ENCODE measurements at regions not wholly inside any gene's neighbourhood (a gene's known extent, or its start where the extent isn't known, plus 50 kb on each side); places are given as distances from the start of the nearest gene placed in this dataset.

DNA sequence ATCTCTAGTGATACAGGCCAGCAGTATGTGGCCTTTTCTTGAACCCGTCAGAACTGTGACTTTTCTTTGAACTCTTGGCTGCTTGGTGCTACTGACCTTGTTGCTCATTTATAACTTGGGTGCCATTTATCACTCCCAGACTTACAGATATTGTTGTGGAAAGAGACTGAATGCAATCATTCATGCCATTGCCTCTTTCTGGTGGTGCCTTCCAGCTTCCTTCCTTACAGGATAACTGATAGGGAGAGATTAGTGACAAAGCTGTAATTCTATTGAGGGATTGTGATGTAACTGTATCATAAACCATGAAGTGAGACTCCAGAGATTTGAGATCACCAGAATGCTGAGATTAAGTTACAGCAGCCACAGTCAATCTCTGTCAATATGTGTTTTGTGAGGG lies 256.5 kb downstream of the USP25 start:
- H3K27ac ChIP-seq (ENCODE audit: low read depth, low read length, poor library complexity, severe bottlenecking), result no peak overlapping the region

DNA sequence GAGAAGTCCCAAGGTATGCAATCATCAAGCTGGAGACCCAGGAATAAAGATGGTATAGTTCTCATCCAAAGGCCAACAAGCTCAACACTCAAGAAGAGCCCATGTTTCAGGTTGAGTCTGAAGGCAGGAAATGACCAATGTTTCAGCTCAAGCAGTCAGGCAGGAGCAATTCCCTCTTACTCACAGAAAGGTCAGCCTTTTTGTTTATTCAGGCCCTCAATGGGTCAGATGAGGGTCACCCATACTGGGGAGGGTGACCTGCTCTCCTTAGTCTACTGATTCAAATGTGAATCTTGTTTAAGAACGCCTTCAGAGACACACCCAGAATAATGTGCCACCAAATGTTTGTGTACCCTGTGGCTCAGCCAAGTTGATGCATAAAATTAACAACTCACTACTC lies 262.4 kb downstream of the USP25 start:
- Histone ChIP-seq H3K9me3 (ENCODE audit: low read depth, low read length, poor library complexity, severe bottlenecking) (no peaks in the 10 kb centered on the region), H3K4me1 (ENCODE audit: insufficient read depth, low read length, poor library complexity, severe bottlenecking) (no peaks in the 10 kb centered on the region), H3K27me3 (replicated peaks; ENCODE audit: insufficient read depth, low read depth, low read length, poor library complexity) (no peaks in the 10 kb centered on the region), H3K36me3 (ENCODE audit: insufficient read depth, low read length, poor library complexity, severe bottlenecking) (no peaks in the 10 kb centered on the region), H3K4me3 (ENCODE audit: low read depth, low read length, poor library complexity, severe bottlenecking) (no peak overlapping the region), H3K27ac (ENCODE audit: low read depth, low read length, poor library complexity, severe bottlenecking) (no peak overlapping the region)
- TF ChIP-seq, protein P1, sequence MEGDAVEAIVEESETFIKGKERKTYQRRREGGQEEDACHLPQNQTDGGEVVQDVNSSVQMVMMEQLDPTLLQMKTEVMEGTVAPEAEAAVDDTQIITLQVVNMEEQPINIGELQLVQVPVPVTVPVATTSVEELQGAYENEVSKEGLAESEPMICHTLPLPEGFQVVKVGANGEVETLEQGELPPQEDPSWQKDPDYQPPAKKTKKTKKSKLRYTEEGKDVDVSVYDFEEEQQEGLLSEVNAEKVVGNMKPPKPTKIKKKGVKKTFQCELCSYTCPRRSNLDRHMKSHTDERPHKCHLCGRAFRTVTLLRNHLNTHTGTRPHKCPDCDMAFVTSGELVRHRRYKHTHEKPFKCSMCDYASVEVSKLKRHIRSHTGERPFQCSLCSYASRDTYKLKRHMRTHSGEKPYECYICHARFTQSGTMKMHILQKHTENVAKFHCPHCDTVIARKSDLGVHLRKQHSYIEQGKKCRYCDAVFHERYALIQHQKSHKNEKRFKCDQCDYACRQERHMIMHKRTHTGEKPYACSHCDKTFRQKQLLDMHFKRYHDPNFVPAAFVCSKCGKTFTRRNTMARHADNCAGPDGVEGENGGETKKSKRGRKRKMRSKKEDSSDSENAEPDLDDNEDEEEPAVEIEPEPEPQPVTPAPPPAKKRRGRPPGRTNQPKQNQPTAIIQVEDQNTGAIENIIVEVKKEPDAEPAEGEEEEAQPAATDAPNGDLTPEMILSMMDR (conservative IDR thresholded peaks at IDR 0.05; ENCODE audit: low read depth, low read length), result no peak
- TF ChIP-seq EZH2 (IDR thresholded peaks at IDR 0.05; ENCODE audit: borderline replicate concordance, low read depth, low read length, poor library complexity, severe bottlenecking), result no peak
- no peak for DNase-seq (ENCODE audit: low spot score)
- ChIA-PET POLR2A (ENCODE audit: low non-redundant PET) (no interaction called here), CTCF (no interaction called here)
- no TSS peak for BruUV-seq (replicated peaks)
- intact Hi-C loops (cut with micrococcal nuclease; ENCODE audit: unreplicated experiment), result no loop called here

More for the DNA sequence above, 256.5 kb downstream of the USP25 start:
- no peak for DNase-seq (ENCODE audit: low spot score)
- Histone ChIP-seq H3K9me3 (ENCODE audit: low read depth, low read length, poor library complexity, severe bottlenecking) (no peaks in the 10 kb centered on the region), H3K4me1 (ENCODE audit: insufficient read depth, low read length, poor library complexity, severe bottlenecking) (no peaks in the 10 kb centered on the region), H3K27me3 (replicated peaks; ENCODE audit: insufficient read depth, low read depth, low read length, poor library complexity) (no peaks in the 10 kb centered on the region), H3K36me3 (ENCODE audit: insufficient read depth, low read length, poor library complexity, severe bottlenecking) (no peaks in the 10 kb centered on the region), H3K4me3 (ENCODE audit: low read depth, low read length, poor library complexity, severe bottlenecking) (no peak overlapping the region)
- CTCF ChIA-PET, result no interaction called here
- TF ChIP-seq, protein P1 (conservative IDR thresholded peaks at IDR 0.05; ENCODE audit: low read depth, low read length), result no peak
- no peak for TF ChIP-seq EZH2 (IDR thresholded peaks at IDR 0.05; ENCODE audit: borderline replicate concordance, low read depth, low read length, poor library complexity, severe bottlenecking)
- intact Hi-C loops (cut with micrococcal nuclease; ENCODE audit: unreplicated experiment), result no loop called here
- BruUV-seq (replicated peaks), result no TSS peak
- POLR2A ChIA-PET (ENCODE audit: low non-redundant PET), result no interaction called here

DNA sequence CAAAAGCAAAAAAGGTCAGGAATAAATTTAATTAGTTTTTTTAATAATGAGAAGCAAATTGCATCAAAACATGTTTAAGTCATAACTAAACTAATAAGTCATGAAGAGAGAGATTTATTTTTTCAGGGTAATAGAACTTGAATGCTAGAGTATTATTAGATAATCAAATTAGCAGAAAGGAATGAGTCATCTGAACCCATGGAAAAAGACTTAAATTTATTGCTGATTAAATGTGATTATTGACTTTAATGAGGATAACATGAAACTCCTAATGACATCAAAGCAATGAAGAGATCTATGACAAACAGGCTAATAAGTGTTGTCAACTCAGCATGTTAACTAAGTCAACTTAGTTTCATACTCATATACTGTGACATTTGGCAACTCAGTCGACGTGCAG lies 264.2 kb downstream of the USP25 start:
- no peak for TF ChIP-seq EZH2 (IDR thresholded peaks at IDR 0.05; ENCODE audit: borderline replicate concordance, low read depth, low read length, poor library complexity, severe bottlenecking)
- TF ChIP-seq, protein P1 (conservative IDR thresholded peaks at IDR 0.05; ENCODE audit: low read depth, low read length), result no peak
- H3K9me3 ChIP-seq (ENCODE audit: low read depth, low read length, poor library complexity, severe bottlenecking), result no peaks in the 10 kb centered on the region
- no peak overlapping the region for H3K4me3 ChIP-seq (ENCODE audit: low read depth, low read length, poor library complexity, severe bottlenecking)
- no TSS peak for BruUV-seq (replicated peaks)
- POLR2A ChIA-PET (ENCODE audit: low non-redundant PET), result no interaction called here
- no peaks in the 10 kb centered on the region for H3K4me1 ChIP-seq (ENCODE audit: insufficient read depth, low read length, poor library complexity, severe bottlenecking)
- intact Hi-C loops (cut with micrococcal nuclease; ENCODE audit: unreplicated experiment), result no loop called here
- H3K27me3 ChIP-seq (replicated peaks; ENCODE audit: insufficient read depth, low read depth, low read length, poor library complexity), result no peaks in the 10 kb centered on the region
- no peaks in the 10 kb centered on the region for H3K36me3 ChIP-seq (ENCODE audit: insufficient read depth, low read length, poor library complexity, severe bottlenecking)
- CTCF ChIA-PET, result no interaction called here
- no peak for DNase-seq (ENCODE audit: low spot score)
- H3K27ac ChIP-seq (ENCODE audit: low read depth, low read length, poor library complexity, severe bottlenecking), result no peak overlapping the region

Data from A673 (cell line).